ENCODE measurements at regions not wholly inside any gene's neighbourhood (a gene's known extent, or its start where the extent isn't known, plus 50 kb on each side); places are given as distances from the start of the nearest gene placed in this dataset.

GRCh38 chr1:56200442-56200841 is 378.9 kb downstream of the PLPP3 start:
- in situ Hi-C loops (cut with HindIII; ENCODE audit: low pct_unique_long_range_greater_than_20kb, low sequenced_read_pairs), result no loop called here
- no peak for TF ChIP-seq JUND (IDR thresholded peaks at IDR 0.05; ENCODE audit: low read depth)
- DNase-seq (ENCODE audit: low read depth in 1 of 2, low spot score in 1 of 2), result peak in 1 of 2 experiments; percentile 2

- in situ Hi-C loops (cut with HindIII; ENCODE audit: low pct_unique_long_range_greater_than_20kb, low sequenced_read_pairs), result no loop called here
- TF ChIP-seq JUND (IDR thresholded peaks at IDR 0.05; ENCODE audit: low read depth), result no peak
- no peak for DNase-seq (ENCODE audit: low read depth in 1 of 2, low spot score in 1 of 2)
These were observed 379.4 kb downstream of the PLPP3 start for GRCh38 chr1:56199956-56200355.

GRCh38 chr1:56199061-56199460 is 380.3 kb downstream of the PLPP3 start:
- in situ Hi-C loops (cut with HindIII; ENCODE audit: low pct_unique_long_range_greater_than_20kb, low sequenced_read_pairs), result no loop called here
- no peak for TF ChIP-seq JUND (IDR thresholded peaks at IDR 0.05; ENCODE audit: low read depth)
- DNase-seq (ENCODE audit: low read depth in 1 of 2, low spot score in 1 of 2), result no peak

- no peak for DNase-seq (ENCODE audit: low read depth in 1 of 2, low spot score in 1 of 2)
- in situ Hi-C loops (cut with HindIII; ENCODE audit: low pct_unique_long_range_greater_than_20kb, low sequenced_read_pairs), result no loop called here
These were observed 381.4 kb downstream of the PLPP3 start for GRCh38 chr1:56197946-56198345.

GRCh38 chr1:56196839-56197238 is 382.5 kb downstream of the PLPP3 start:
- TF ChIP-seq JUND (IDR thresholded peaks at IDR 0.05; ENCODE audit: low read depth), result no peak
- in situ Hi-C loops (cut with HindIII; ENCODE audit: low pct_unique_long_range_greater_than_20kb, low sequenced_read_pairs), result no loop called here
- no peak for DNase-seq (ENCODE audit: low read depth in 1 of 2, low spot score in 1 of 2)

More at GRCh38 chr1:56197946-56198345, 381.4 kb downstream of the PLPP3 start:
- no peak for TF ChIP-seq JUND (IDR thresholded peaks at IDR 0.05; ENCODE audit: low read depth)

GRCh38 chr1:56194701-56195300 is 384.6 kb downstream of the PLPP3 start:
- TF ChIP-seq JUND (IDR thresholded peaks at IDR 0.05; ENCODE audit: low read depth), result no peak
- no peak for DNase-seq (ENCODE audit: low read depth in 1 of 2, low spot score in 1 of 2)
- in situ Hi-C loops (cut with HindIII; ENCODE audit: low pct_unique_long_range_greater_than_20kb, low sequenced_read_pairs), result no loop called here

- in situ Hi-C loops (cut with HindIII; ENCODE audit: low pct_unique_long_range_greater_than_20kb, low sequenced_read_pairs), result no loop called here
- no peak for TF ChIP-seq JUND (IDR thresholded peaks at IDR 0.05; ENCODE audit: low read depth)
- DNase-seq (ENCODE audit: low read depth in 1 of 2, low spot score in 1 of 2), result no peak
These were observed 385.7 kb downstream of the PLPP3 start for GRCh38 chr1:56193656-56194055.

GRCh38 chr1:56191369-56191768 is 388.0 kb downstream of the PLPP3 start:
- DNase-seq (ENCODE audit: low read depth in 1 of 2, low spot score in 1 of 2), result no peak
- TF ChIP-seq JUND (IDR thresholded peaks at IDR 0.05; ENCODE audit: low read depth), result no peak
- in situ Hi-C loops (cut with HindIII; ENCODE audit: low pct_unique_long_range_greater_than_20kb, low sequenced_read_pairs), result no loop called here

GRCh38 chr1:56190806-56191365 is 388.5 kb downstream of the PLPP3 start:
- no peak for TF ChIP-seq JUND (IDR thresholded peaks at IDR 0.05; ENCODE audit: low read depth)
- in situ Hi-C loops (cut with HindIII; ENCODE audit: low pct_unique_long_range_greater_than_20kb, low sequenced_read_pairs), result no loop called here
- no peak for DNase-seq (ENCODE audit: low read depth in 1 of 2, low spot score in 1 of 2)

- in situ Hi-C loops (cut with HindIII; ENCODE audit: low pct_unique_long_range_greater_than_20kb, low sequenced_read_pairs), result no loop called here
- peak in 1 of 2 experiments; percentile 25 for DNase-seq (ENCODE audit: low read depth in 1 of 2, low spot score in 1 of 2)
- no peak for TF ChIP-seq JUND (IDR thresholded peaks at IDR 0.05; ENCODE audit: low read depth)
These were observed 389.2 kb downstream of the PLPP3 start for GRCh38 chr1:56189946-56190805.

- no peak for TF ChIP-seq JUND (IDR thresholded peaks at IDR 0.05; ENCODE audit: low read depth)
- in situ Hi-C loops (cut with HindIII; ENCODE audit: low pct_unique_long_range_greater_than_20kb, low sequenced_read_pairs), result no loop called here
- no peak for DNase-seq (ENCODE audit: low read depth in 1 of 2, low spot score in 1 of 2)
These were observed 389.9 kb downstream of the PLPP3 start for GRCh38 chr1:56189454-56189853.

- TF ChIP-seq JUND (IDR thresholded peaks at IDR 0.05; ENCODE audit: low read depth), result no peak
- in situ Hi-C loops (cut with HindIII; ENCODE audit: low pct_unique_long_range_greater_than_20kb, low sequenced_read_pairs), result no loop called here
These were observed 390.5 kb downstream of the PLPP3 start for GRCh38 chr1:56188855-56189254.

GRCh38 chr1:56188221-56188620 is 391.1 kb downstream of the PLPP3 start:
- no peak for DNase-seq (ENCODE audit: low read depth in 1 of 2, low spot score in 1 of 2)
- TF ChIP-seq JUND (IDR thresholded peaks at IDR 0.05; ENCODE audit: low read depth), result no peak
- in situ Hi-C loops (cut with HindIII; ENCODE audit: low pct_unique_long_range_greater_than_20kb, low sequenced_read_pairs), result no loop called here

More at GRCh38 chr1:56188855-56189254, 390.5 kb downstream of the PLPP3 start:
- DNase-seq (ENCODE audit: low read depth in 1 of 2, low spot score in 1 of 2), result no peak
